Neural crest cell (in vitro differentiated cells): ENCODE measurements at regions not wholly inside any gene's neighbourhood (a gene's known extent, or its start where the extent isn't known, plus 50 kb on each side); places are given as distances from the start of the nearest gene placed in this dataset.
"Not testable (repeated sequence)": the region's sequence is repeated elsewhere in the genome, so short reads cannot be mapped to it uniquely, and the experiment has no call there.

ENCODE experiments used
- DNase-seq: peaks from one replicate; pipeline ENCODE4 v3.0.0; 2021; ENCODE audit warnings: low read depth, mixed read lengths, low spot score
- H3K27ac Mint-ChIP-seq: one replicate; pipeline ENCODE4 v1.8.0; 2021; ENCODE audit warnings: mild to moderate bottlenecking, mixed read lengths; ENCODE audit not compliant: unreplicated experiment
- H3K27me3 Mint-ChIP-seq: 2 replicates; pipeline ENCODE4 v1.8.0; 2021; ENCODE audit warnings: low read depth, mild to moderate bottlenecking, mixed read lengths
- H3K36me3 Mint-ChIP-seq: 2 replicates; pipeline ENCODE4 v1.8.0; 2021; ENCODE audit warnings: low read depth, mild to moderate bottlenecking, mixed read lengths
- H3K4me1 Mint-ChIP-seq: 2 replicates; pipeline ENCODE4 v1.8.0; 2021; ENCODE audit warnings: mixed read lengths
- H3K4me3 Mint-ChIP-seq: one replicate; pipeline ENCODE4 v1.8.0; 2021; ENCODE audit warnings: mild to moderate bottlenecking, mixed read lengths
- H3K9me3 Mint-ChIP-seq: 2 replicates; pipeline ENCODE4 v1.8.0; 2021; ENCODE audit warnings: mixed read lengths
- CTCF ChIP-seq: fragments of 200-600 bp; sonication (generic); conservative IDR thresholded peaks from 2 replicates; pipeline ENCODE4 v1.5.0; 2021; ENCODE audit warnings: antibody characterized with exemption, mild to moderate bottlenecking

- H3K27me3 Mint-ChIP-seq: no peaks in the 10 kb centered on the region
- H3K27ac Mint-ChIP-seq: no peak overlapping the region
- H3K4me1 Mint-ChIP-seq: peaks cover 25% of the 10 kb centered on the region
- DNase-seq: no peak
- H3K9me3 Mint-ChIP-seq: no peaks in the 10 kb centered on the region
- no peak for TF ChIP-seq CTCF
- no peak overlapping the region for H3K4me3 Mint-ChIP-seq
- H3K36me3 Mint-ChIP-seq: no peaks in the 10 kb centered on the region
These were observed 159.8 kb upstream of the DLX2 start for GRCh38 chr2:172262486-172262885.

DNA sequence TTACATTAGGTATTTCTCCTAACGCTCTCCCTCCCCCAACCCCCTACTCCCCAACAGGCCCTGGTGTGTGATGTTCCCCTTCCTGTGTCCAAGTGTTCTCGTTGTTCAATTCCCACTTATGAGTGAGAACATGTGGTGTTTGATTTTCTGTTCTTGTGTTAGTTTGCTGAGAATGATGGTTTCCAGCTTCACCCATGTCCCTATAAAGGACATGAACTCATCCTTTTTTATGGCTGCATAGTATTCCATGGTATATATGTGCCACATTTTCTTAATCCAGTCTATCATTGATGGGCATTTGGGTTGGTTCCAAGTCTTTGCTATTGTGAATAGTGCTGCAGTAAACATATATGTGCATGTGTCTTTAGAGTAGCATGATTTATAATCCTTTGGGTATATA is 162.1 kb upstream of the DLX2 start:
- H3K4me1 Mint-ChIP-seq: peaks cover 19% of the 10 kb centered on the region
- not testable (repeated sequence) for H3K36me3 Mint-ChIP-seq, H3K27ac Mint-ChIP-seq

DNA sequence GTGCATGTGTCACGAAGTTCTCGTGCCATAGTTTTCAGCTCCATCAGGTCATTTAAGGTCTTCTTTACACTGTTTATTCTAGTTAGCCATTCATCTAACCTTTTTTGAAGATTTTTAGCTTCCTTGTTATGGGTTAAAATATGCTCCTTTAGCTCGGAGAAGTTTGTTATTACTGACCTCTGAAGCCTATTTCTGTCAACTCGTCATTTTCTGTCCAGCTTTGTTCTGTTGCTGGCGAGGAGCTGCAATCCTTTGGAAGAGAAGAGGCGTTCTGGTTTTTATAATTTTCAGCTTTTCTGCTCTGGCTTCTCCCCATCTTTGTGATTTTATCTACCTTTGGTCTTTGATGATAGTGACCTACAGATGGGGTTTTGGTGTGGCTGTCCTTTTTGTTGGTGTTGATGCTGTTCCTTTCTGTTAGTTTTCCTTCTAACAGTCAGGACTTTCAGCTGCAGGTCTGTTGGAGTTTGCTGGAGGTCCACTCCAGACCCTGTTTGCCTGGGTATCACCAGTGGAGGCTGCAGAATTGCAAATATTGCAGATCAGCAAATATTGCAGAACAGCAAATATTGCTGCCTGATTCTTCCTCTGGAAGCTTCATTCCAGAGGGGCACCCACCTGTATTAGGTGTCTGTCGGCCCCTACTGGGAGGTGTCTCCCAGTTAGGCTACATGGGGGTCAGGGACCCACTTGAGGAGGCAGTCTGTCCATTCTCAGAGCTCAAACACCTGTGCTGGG is 157.7 kb upstream of the ITGA6 start:
- not testable (repeated sequence) for H3K36me3 Mint-ChIP-seq, DNase-seq, H3K27me3 Mint-ChIP-seq, H3K9me3 Mint-ChIP-seq, H3K4me3 Mint-ChIP-seq, H3K4me1 Mint-ChIP-seq, H3K27ac Mint-ChIP-seq

More for the DNA sequence above, 162.1 kb upstream of the DLX2 start:
- not testable (repeated sequence) for H3K27me3 Mint-ChIP-seq, DNase-seq, H3K4me3 Mint-ChIP-seq, H3K9me3 Mint-ChIP-seq

DNA sequence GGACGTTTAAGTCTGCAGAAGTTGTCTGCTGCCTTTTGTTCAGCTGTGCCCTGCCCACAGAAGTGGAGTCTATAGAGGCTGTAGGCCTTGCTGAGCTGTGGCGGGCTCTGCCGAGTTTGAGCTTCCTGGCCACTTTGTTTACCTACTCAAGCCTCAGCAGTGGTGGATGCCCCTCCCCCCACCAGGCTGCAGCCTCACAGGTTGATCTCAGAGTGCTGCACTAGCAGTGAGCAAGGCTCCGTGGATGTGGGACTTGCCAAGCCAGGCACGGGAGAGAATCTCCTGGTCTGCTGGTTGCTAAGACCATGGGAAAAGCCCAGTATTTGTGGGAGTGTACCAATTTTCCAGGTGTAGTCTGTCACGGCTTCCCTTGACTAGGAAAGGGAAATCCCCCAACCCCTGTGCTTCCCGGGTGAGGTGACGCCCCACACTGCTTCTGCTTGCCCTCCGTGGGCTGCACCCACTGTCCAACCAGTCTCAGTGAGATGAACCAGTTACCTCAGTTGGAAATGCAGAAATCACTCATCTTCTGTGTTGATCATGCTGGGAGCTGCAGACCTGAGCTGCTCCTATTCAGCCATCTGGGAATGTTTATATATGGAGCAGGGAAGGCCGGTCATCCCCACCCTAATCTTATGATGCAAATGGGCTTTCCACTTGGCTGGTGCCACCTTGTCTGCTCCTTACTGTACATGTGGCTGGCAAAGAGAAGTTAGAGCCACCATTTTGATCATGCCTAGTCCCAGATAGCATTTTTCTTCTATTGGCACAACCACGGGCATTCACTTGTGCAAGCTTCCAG is 156.9 kb upstream of the ITGA6 start:
- H3K36me3 Mint-ChIP-seq: peaks cover 2% of the 10 kb centered on the region
- H3K27ac Mint-ChIP-seq: peak overlapping the region; percentile 23
- TF ChIP-seq CTCF: no peak
- H3K9me3 Mint-ChIP-seq: peaks cover 6% of the 10 kb centered on the region
- no peak overlapping the region for H3K4me3 Mint-ChIP-seq
- no peaks in the 10 kb centered on the region for H3K27me3 Mint-ChIP-seq
- peaks cover 11% of the 10 kb centered on the region for H3K4me1 Mint-ChIP-seq
- no peak for DNase-seq

GRCh38 chr2:172273910-172274571 is 153.3 kb upstream of the ITGA6 start:
- DNase-seq: no peak
- Mint-ChIP-seq H3K27ac (peak overlapping the region; percentile 62), H3K4me1 (peaks cover 11% of the 10 kb centered on the region), H3K27me3 (no peaks in the 10 kb centered on the region), H3K9me3 (peaks cover 10% of the 10 kb centered on the region), H3K4me3 (no peak overlapping the region), H3K36me3 (peaks cover 5% of the 10 kb centered on the region)
- no peak for TF ChIP-seq CTCF

- Mint-ChIP-seq H3K4me3 (no peak overlapping the region), H3K27me3 (no peaks in the 10 kb centered on the region), H3K27ac (no peak overlapping the region), H3K9me3 (peaks cover 10% of the 10 kb centered on the region), H3K4me1 (peaks cover 11% of the 10 kb centered on the region), H3K36me3 (peaks cover 5% of the 10 kb centered on the region)
- no peak for DNase-seq
- no peak for TF ChIP-seq CTCF
These were observed 152.1 kb upstream of the ITGA6 start for GRCh38 chr2:172275239-172275638.
